H9 (cell line): ENCODE measurements at regions not wholly inside any gene's neighbourhood (a gene's known extent, or its start where the extent isn't known, plus 50 kb on each side); places are given as distances from the start of the nearest gene placed in this dataset.

Experiments used
- DNase-seq: peaks from one replicate; pipeline ENCODE4 v3.0.0-alpha.2; 2017
- H2AFZ ChIP-seq: one replicate; pipeline ENCODE4 v1.6.1; 2013; ENCODE audit warnings: mild to moderate bottlenecking, low read length, control low read depth, moderate library complexity
- H2AK5ac ChIP-seq: 2 replicates; pipeline ENCODE4 v1.6.1; 2013; ENCODE audit warnings: low read length, control low read depth, mixed read lengths; ENCODE audit not compliant: insufficient read length
- H2BK120ac ChIP-seq: one replicate; pipeline ENCODE4 v1.6.1; 2013; ENCODE audit warnings: low read depth, mild to moderate bottlenecking, low read length, control low read depth, inconsistent platforms; ENCODE audit not compliant: poor library complexity, severe bottlenecking
- H2BK12ac ChIP-seq: 2 replicates; pipeline ENCODE4 v1.6.1; 2013; ENCODE audit warnings: low read length, control low read depth, mixed read lengths, low read depth; ENCODE audit not compliant: insufficient read length
- H2BK15ac ChIP-seq: 2 replicates; pipeline ENCODE4 v1.6.1; 2013; ENCODE audit warnings: low read depth, low read length, control low read depth
- H2BK20ac ChIP-seq: one replicate; pipeline ENCODE4 v1.6.1; 2013; ENCODE audit warnings: low read depth, mild to moderate bottlenecking, low read length, control low read depth, inconsistent platforms; ENCODE audit not compliant: poor library complexity, severe bottlenecking
- H2BK5ac ChIP-seq: 2 replicates; pipeline ENCODE4 v1.6.1; 2013; ENCODE audit warnings: low read length, control low read depth, mixed read lengths; ENCODE audit not compliant: insufficient read length
- H3K14ac ChIP-seq: 2 replicates; pipeline ENCODE4 v1.6.1; 2013; ENCODE audit warnings: low read length, control low read depth; ENCODE audit not compliant: insufficient read depth
- H3K18ac ChIP-seq: 2 replicates; pipeline ENCODE4 v1.6.1; 2013; ENCODE audit warnings: low read depth, mild to moderate bottlenecking, mixed read lengths, low read length, control low read depth; ENCODE audit not compliant: insufficient read length
- H3K23ac ChIP-seq: 2 replicates; pipeline ENCODE4 v1.6.1; 2013; ENCODE audit warnings: low read length, control low read depth, mixed read lengths, low read depth; ENCODE audit not compliant: insufficient read length
- H3K23me2 ChIP-seq: 2 replicates; pipeline ENCODE4 v1.6.1; 2013; ENCODE audit warnings: low read depth, mild to moderate bottlenecking, mixed read lengths, low read length, control low read depth; ENCODE audit not compliant: insufficient read length, poor library complexity, severe bottlenecking
- H3K27ac ChIP-seq: 2 replicates; pipeline ENCODE4 v1.5.1; 2013; ENCODE audit warnings: low read length, control low read depth, mixed read lengths, low read depth; ENCODE audit not compliant: insufficient read length
- H3K27me3 ChIP-seq: 2 replicates; pipeline ENCODE4 v1.6.1; 2013; ENCODE audit warnings: low read length, control low read depth, inconsistent platforms; ENCODE audit not compliant: insufficient read depth
- H3K4ac ChIP-seq: 2 replicates; pipeline ENCODE4 v1.6.1; 2013; ENCODE audit warnings: low read depth, mild to moderate bottlenecking, control low read depth, inconsistent platforms, low read length, moderate library complexity
- H3K4me1 ChIP-seq: 2 replicates; pipeline ENCODE4 v1.6.1; 2013; ENCODE audit warnings: low read length, control low read depth, inconsistent platforms; ENCODE audit not compliant: insufficient read depth
- H3K4me2 ChIP-seq: 2 replicates; pipeline ENCODE4 v1.6.1; 2013; ENCODE audit warnings: low read length, control low read depth, mixed read lengths; ENCODE audit not compliant: insufficient read length, insufficient read depth
- H3K56ac ChIP-seq: 2 replicates; pipeline ENCODE4 v1.6.1; 2013; ENCODE audit warnings: low read depth, mild to moderate bottlenecking, mixed read lengths, low read length, control low read depth; ENCODE audit not compliant: insufficient read length
- H3K79me1 ChIP-seq: 2 replicates; pipeline ENCODE4 v1.6.1; 2013; ENCODE audit warnings: low read depth, mild to moderate bottlenecking, moderate library complexity, low read length, control low read depth, inconsistent platforms; ENCODE audit not compliant: insufficient read depth, poor library complexity, severe bottlenecking
- H3K79me2 ChIP-seq: 2 replicates; pipeline ENCODE4 v1.6.1; 2013; ENCODE audit warnings: low read length, control low read depth, inconsistent platforms; ENCODE audit not compliant: insufficient read depth
- H3K9ac ChIP-seq: 2 replicates; pipeline ENCODE4 v1.6.1; 2013; ENCODE audit warnings: low read length, control low read depth, mixed read lengths; ENCODE audit not compliant: insufficient read length; ENCODE audit errors: extremely low read depth
- H3K9me3 ChIP-seq: one replicate; pipeline ENCODE4 v1.6.1; 2013; ENCODE audit warnings: low read depth, low read length, inconsistent platforms; ENCODE audit not compliant: control insufficient read depth
- H3T11ph ChIP-seq: one replicate; pipeline ENCODE4 v1.6.1; 2013; ENCODE audit warnings: mild to moderate bottlenecking, low read length, control low read depth, inconsistent platforms
- H4K20me1 ChIP-seq: one replicate; pipeline ENCODE4 v1.6.1; 2013; ENCODE audit not compliant: control insufficient read depth, insufficient read length, insufficient read depth
- H4K5ac ChIP-seq: 2 replicates; pipeline ENCODE4 v1.6.1; 2013; ENCODE audit warnings: low read depth, mild to moderate bottlenecking, mixed read lengths, low read length, control low read depth; ENCODE audit not compliant: insufficient read length
- H4K8ac ChIP-seq: replicated peaks from 2 replicates; pipeline ENCODE4 v1.6.1; 2013; ENCODE audit warnings: low read length, control low read depth, mixed read lengths, low read depth; ENCODE audit not compliant: insufficient read length
- H4K91ac ChIP-seq: 2 replicates; pipeline ENCODE4 v1.6.1; 2013; ENCODE audit warnings: low read depth, mild to moderate bottlenecking, moderate library complexity, mixed read lengths, low read length, control low read depth; ENCODE audit not compliant: insufficient read length
- H3K27ac Mint-ChIP-seq, 3 experiments: 2 replicates in 2 of 3; 3 replicates in 1 of 3; pipeline ENCODE4 v1.8.0; 2020 to 2021; ENCODE audit warnings: mixed read lengths in 3 of 3, mild to moderate bottlenecking in 1 of 3, moderate library complexity in 1 of 3
- H3K27me3 Mint-ChIP-seq: 2 replicates; pipeline ENCODE4 v1.8.0; 2021; ENCODE audit warnings: low read depth, mild to moderate bottlenecking, moderate library complexity, mixed read lengths
- H3K36me3 Mint-ChIP-seq, 3 experiments: 2 replicates in 2 of 3; 3 replicates in 1 of 3; pipeline ENCODE4 v1.8.0; 2020 to 2021; ENCODE audit warnings: low read depth in 3 of 3, mixed read lengths in 3 of 3; ENCODE audit not compliant: insufficient read depth in 1 of 3
- H3K4me1 Mint-ChIP-seq, 2 experiments: 2 replicates each; pipeline ENCODE4 v1.8.0; 2020; ENCODE audit warnings: mixed read lengths in 2 of 2
- H3K4me3 Mint-ChIP-seq, 2 experiments: 2 replicates in 1 of 2; 3 replicates in 1 of 2; pipeline ENCODE4 v1.8.0; 2020 to 2021; ENCODE audit warnings: mild to moderate bottlenecking in 2 of 2, mixed read lengths in 2 of 2, moderate library complexity in 1 of 2
- H3K9me3 Mint-ChIP-seq, 2 experiments: 2 replicates in 1 of 2; 3 replicates in 1 of 2; pipeline ENCODE4 v1.8.0; 2020; ENCODE audit warnings: mild to moderate bottlenecking in 2 of 2, mixed read lengths in 2 of 2, moderate library complexity in 1 of 2
- WGBS: extraction: QIAGEN DNeasy Blood & Tissue Kit; methylation state at CpG from one replicate; pipeline ENCODE4 v1.1.7; 2013; ENCODE audit warnings: missing lambda C conversion rate, low lambda C conversion rate, mixed read lengths; ENCODE audit not compliant: insufficient read length; ENCODE audit errors: extremely low coverage; 5-methylcytosine and 5-hydroxymethylcytosine counted together
- TF ChIP-seq, protein P1 (sequence below): fragments of 200-600 bp; sonication (generic); conservative IDR thresholded peaks from 3 replicates; pipeline ENCODE4 v1.8.0; 2021; ENCODE audit warnings: antibody characterized with exemption, mild to moderate bottlenecking

DNA sequence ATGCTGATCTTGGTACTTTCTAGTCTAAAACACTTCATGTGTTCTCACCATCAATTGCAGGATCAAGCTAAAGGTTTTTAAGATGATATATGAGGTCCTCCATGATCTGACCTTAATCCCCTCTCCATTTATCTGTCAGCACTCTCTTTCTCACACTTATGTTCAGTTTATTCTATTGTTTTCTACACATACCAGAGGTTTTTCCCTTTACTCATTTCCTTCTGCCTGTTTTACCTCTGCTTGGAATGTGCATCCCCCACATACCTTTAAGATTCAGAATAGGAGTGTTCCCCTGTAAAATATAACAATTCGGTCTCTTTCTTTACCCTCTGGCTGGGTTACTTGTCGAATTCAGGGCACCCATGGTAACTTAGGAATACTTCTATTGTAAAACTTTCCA lies 219.1 kb upstream of the PKP2 start:
- Histone ChIP-seq H2BK12ac (no peak overlapping the region), H4K8ac (no peak overlapping the region), H2BK20ac (no peak overlapping the region), H3K9ac (no peak overlapping the region), H3K23me2 (no peaks in the 10 kb centered on the region), H4K5ac (no peak overlapping the region), H3K23ac (no peak overlapping the region), H3K14ac (no peak overlapping the region), H3K18ac (no peak overlapping the region), H3K4me2 (no peak overlapping the region), H4K91ac (no peak overlapping the region), H3K27me3 (no peaks in the 10 kb centered on the region), H3K79me1 (no peaks in the 10 kb centered on the region), H2AFZ (no peak overlapping the region), H3K27ac (no peak overlapping the region), H3K79me2 (no peaks in the 10 kb centered on the region), H4K20me1 (no peaks in the 10 kb centered on the region), H3T11ph (no peak overlapping the region), H2BK15ac (no peak overlapping the region), H3K56ac (no peak overlapping the region), H2BK120ac (no peak overlapping the region), H3K9me3 (no peaks in the 10 kb centered on the region), H3K4ac (no peak overlapping the region), H2BK5ac (no peak overlapping the region), H3K4me1 (peaks cover 2% of the 10 kb centered on the region; the same call in 1 of the 2 replicates), H2AK5ac (no peak overlapping the region)
- Mint-ChIP-seq H3K4me3 (no peak overlapping the region), H3K9me3 (no peaks in the 10 kb centered on the region), H3K27ac (no peak overlapping the region), H3K27me3 (no peaks in the 10 kb centered on the region), H3K4me1 (peaks cover 22 to 23% of the 10 kb centered on the region in 2 experiments), H3K36me3 (no peaks in the 10 kb centered on the region)
- DNase-seq: no peak
- no CpG with 5 or more reads among the region's 2 CpGs for WGBS
- TF ChIP-seq, protein P1, sequence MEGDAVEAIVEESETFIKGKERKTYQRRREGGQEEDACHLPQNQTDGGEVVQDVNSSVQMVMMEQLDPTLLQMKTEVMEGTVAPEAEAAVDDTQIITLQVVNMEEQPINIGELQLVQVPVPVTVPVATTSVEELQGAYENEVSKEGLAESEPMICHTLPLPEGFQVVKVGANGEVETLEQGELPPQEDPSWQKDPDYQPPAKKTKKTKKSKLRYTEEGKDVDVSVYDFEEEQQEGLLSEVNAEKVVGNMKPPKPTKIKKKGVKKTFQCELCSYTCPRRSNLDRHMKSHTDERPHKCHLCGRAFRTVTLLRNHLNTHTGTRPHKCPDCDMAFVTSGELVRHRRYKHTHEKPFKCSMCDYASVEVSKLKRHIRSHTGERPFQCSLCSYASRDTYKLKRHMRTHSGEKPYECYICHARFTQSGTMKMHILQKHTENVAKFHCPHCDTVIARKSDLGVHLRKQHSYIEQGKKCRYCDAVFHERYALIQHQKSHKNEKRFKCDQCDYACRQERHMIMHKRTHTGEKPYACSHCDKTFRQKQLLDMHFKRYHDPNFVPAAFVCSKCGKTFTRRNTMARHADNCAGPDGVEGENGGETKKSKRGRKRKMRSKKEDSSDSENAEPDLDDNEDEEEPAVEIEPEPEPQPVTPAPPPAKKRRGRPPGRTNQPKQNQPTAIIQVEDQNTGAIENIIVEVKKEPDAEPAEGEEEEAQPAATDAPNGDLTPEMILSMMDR: no peak
